ENCODE measurements at regions not wholly inside any gene's neighbourhood (a gene's known extent, or its start where the extent isn't known, plus 50 kb on each side); places are given as distances from the start of the nearest gene placed in this dataset.

DNA sequence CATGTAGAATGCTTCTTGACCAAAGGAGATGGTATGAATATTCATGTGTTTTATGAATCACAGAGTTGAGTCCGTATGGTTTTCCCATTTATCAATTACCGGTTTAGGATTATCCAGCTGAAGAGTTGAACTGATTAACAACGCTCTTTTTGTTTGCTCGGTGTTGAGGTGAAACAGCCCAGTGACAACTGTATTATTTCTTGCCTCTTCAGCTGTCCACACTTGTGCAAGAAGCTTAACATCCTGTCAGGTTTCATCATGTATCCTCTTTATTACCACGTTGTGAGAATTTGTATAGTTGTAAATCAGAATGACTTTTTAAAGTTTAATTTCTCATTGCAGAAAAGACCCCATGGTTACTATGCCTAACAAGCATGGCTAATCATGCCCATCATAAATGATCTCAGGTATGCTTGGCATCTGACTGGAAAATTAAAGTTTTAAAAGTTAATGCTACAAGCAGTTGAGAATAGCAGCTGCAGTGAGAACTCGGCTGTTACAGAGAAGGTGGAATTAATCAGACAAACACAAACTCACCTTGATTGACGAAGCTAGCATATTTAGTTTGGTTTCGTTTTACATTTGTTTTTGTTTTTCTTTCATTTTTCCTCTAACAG lies 563.2 kb upstream of the ADGRL2 start:
- Mint-ChIP-seq H3K27me3 (no peaks in the 10 kb centered on the region), H3K27ac (no peak overlapping the region), H3K36me3 (no peaks in the 10 kb centered on the region), H3K4me3 (peak overlapping the region in 1 of 4 donors; percentile 76), H3K4me1 (no peaks in the 10 kb centered on the region), H3K9me3 (no peaks in the 10 kb centered on the region)

DNA sequence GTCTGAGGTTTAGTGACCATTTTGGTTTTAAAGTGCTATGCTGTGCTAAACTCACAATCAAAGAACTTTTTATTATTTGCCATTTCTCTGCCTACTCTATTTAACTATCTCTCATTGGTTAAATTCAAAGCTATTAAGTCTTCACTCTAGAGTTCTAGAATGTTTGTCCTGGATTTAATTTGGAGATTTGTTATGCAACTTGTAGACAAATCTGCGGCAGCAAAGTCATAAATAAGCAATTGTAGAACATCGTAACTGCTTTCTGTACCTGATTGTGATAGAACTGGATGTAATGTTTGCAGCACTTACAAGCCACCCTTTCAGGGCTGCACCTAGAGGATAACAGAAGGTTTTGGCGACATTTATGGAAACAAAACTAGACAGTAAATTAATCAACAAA lies 566.5 kb upstream of the ADGRL2 start:
- no peaks in the 10 kb centered on the region for H3K27me3 Mint-ChIP-seq
- no peaks in the 10 kb centered on the region for H3K4me1 Mint-ChIP-seq
- no peaks in the 10 kb centered on the region for H3K9me3 Mint-ChIP-seq
- H3K27ac Mint-ChIP-seq, result no peak overlapping the region
- no peaks in the 10 kb centered on the region for H3K36me3 Mint-ChIP-seq
- H3K4me3 Mint-ChIP-seq, result no peak overlapping the region

DNA sequence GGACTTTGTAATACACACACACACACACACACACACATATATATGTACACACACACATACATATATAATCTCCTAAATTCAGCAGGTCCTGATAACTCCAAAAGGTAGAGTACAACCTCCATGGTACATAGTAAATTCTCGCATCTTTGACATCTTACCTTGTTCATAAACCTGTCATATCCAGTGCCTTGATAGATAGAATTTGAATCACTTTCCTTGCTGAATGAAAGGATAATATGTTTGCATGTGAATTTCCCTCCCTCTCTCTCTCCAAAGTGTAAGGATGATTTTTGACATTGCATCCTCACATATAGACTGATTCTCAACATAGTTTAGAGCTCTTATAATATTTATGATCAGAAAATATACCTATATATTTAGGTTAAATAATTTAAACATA lies 567.1 kb upstream of the ADGRL2 start:
- H3K4me1 Mint-ChIP-seq, result no peaks in the 10 kb centered on the region
- H3K27me3 Mint-ChIP-seq, result no peaks in the 10 kb centered on the region
- H3K27ac Mint-ChIP-seq, result no peak overlapping the region
- no peaks in the 10 kb centered on the region for H3K9me3 Mint-ChIP-seq
- no peak overlapping the region for H3K4me3 Mint-ChIP-seq
- no peaks in the 10 kb centered on the region for H3K36me3 Mint-ChIP-seq

DNA sequence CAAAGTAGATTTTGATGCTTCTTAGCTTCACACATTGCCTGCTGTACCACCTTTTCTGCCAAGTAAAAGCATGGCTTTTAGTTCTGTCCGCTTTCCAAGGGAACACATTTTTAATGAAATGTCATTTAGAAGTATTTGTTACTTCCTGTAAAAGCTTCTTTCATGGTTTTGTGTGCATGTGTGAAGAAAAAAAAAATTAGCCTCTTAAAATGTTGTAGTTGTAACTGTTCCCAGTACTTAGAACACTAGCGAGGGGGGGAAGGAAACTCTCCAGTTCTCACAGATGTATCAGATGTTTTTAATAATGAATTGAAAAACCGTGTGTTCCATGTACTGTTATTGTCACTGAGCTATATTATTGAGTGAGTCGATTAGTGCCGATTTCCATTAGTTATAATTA lies 568.3 kb upstream of the ADGRL2 start:
- no peak overlapping the region for H3K27ac Mint-ChIP-seq
- no peak overlapping the region for H3K4me3 Mint-ChIP-seq
- H3K9me3 Mint-ChIP-seq, result no peaks in the 10 kb centered on the region
- H3K27me3 Mint-ChIP-seq, result no peaks in the 10 kb centered on the region
- no peaks in the 10 kb centered on the region for H3K4me1 Mint-ChIP-seq
- H3K36me3 Mint-ChIP-seq, result no peaks in the 10 kb centered on the region

DNA sequence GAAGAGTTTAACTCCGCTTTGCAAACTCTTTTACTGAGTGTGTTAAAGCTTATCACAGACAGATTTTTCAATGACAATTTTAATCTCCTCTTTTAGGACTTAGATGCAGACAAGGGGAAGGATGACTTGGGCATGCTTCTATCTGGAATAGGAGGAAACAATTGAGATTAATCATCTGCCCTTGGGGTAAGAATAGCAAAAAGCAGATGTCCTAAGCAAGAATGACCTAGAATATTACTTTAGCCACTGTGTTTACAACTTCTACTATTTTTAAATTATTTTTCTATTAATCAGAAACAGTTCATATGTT lies 569.0 kb upstream of the ADGRL2 start:
- Mint-ChIP-seq H3K4me3 (no peak overlapping the region), H3K36me3 (no peaks in the 10 kb centered on the region), H3K27ac (no peak overlapping the region), H3K27me3 (no peaks in the 10 kb centered on the region), H3K4me1 (no peaks in the 10 kb centered on the region), H3K9me3 (no peaks in the 10 kb centered on the region)

DNA sequence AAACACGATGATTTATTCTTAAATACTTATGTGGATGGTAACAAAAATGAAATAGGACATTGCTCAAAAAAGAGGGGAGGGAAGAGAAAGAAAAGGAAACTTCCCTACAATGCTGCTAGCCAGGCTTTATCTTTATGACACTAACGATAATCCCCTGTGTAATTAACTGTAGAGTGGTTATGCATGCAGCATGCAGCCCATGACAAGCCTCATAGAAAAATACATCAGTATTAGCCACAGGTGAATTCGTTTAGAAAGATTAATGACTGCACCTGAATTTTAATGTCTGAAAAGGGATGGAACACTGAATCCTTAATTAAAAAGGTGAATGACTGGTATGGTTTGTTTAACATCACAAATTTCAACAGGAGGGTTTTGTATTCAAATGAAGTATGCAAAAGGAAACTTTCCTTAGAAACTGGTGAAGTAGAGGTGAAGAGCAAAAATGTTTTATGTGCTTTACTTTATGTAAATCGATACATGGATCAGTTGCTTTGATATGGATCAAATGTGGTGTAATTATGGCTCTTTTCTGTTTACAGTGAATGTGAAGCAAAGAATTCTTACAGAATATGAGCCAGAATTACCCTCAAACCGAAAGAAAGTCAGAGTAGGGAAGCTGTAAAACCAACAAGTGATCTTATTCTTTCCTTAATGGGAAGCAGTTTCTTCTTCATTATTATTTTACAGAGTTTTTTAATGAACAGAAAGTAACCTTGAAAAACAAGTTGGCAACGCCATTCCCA lies 569.6 kb upstream of the ADGRL2 start:
- no peak overlapping the region for H3K27ac Mint-ChIP-seq
- no peaks in the 10 kb centered on the region for H3K36me3 Mint-ChIP-seq
- no peaks in the 10 kb centered on the region for H3K27me3 Mint-ChIP-seq
- no peaks in the 10 kb centered on the region for H3K4me1 Mint-ChIP-seq
- H3K4me3 Mint-ChIP-seq, result no peak overlapping the region
- no peaks in the 10 kb centered on the region for H3K9me3 Mint-ChIP-seq

DNA sequence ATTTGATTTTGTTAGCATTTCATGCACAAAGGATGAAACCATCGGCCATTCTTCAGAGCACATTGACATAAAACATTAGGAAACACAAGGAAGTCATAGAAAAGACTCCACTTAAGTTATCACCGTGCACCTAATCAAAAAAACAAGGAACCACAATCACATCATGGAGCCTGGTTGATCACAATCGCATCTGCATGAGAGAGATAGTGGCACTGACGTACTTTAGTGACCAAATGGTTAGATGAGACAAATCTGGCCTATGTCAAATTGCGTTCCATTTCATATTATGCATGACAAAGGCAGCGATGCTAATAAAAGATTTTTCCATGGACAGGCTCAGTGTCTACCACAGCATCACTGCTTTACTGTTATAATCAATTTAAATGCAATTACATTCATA lies 571.8 kb upstream of the ADGRL2 start:
- Mint-ChIP-seq H3K27ac (no peak overlapping the region), H3K27me3 (no peaks in the 10 kb centered on the region), H3K36me3 (no peaks in the 10 kb centered on the region), H3K4me1 (no peaks in the 10 kb centered on the region), H3K4me3 (no peak overlapping the region), H3K9me3 (peaks cover 0 to 2% (median 0%) of the 10 kb centered on the region in 3 donors)

DNA sequence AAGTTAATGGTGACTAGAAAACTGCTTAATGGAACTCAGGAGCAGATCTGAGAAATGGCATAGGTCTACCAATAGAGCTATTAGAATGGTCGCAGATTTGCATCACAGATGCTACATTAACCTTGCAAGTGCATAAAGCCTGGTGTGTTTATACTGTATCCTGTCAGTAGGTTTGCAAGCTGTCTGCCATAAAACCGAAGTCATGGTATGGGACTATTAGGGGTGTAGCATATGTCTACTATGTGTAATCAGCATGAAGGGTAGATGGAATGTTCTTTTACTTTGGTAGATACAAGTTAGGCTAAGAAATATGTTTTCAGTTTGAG lies 574.2 kb upstream of the ADGRL2 start:
- Mint-ChIP-seq H3K27ac (no peak overlapping the region), H3K36me3 (no peaks in the 10 kb centered on the region), H3K27me3 (no peaks in the 10 kb centered on the region)

DNA sequence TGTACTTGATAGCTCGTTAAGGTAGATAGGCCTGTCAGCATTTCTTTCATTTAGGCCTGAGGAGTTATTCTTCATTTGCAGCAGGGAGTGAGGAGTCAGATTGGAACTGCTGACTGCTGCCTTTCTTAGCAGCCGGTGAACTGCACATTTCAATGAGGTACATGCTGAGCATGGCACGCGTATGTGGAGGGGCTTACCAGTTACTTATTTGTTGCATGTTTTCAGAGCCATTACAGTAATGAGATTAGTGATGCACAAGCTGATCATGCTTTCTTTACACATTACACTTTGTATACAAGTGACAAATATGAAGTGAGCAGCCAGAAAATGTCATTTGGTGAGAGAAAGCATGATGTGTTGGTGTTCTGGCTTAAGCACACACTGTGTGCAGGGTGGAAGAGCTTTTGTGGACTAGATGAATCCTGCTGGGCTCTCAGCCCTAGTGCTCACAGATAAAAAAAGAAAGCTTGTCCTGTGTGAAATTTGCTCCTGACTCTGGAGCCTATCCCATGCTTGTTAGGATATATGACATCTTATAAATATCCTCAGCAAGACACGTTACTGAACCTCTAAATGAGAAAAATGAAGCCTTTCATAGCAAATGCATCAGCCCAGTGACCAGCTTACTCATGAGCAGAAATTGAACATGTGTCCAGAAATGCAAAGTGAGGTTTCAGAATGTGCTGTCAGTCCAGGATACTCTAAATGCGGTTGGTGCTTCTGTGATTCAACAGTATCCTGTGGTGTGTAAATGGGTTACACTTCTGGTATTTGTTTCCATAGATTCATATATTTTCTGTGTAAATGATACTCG lies 574.7 kb upstream of the ADGRL2 start:
- Mint-ChIP-seq H3K27me3 (no peaks in the 10 kb centered on the region), H3K36me3 (no peaks in the 10 kb centered on the region), H3K4me1 (no peaks in the 10 kb centered on the region), H3K27ac (no peak overlapping the region), H3K9me3 (peaks cover 0 to 3% (median 3%) of the 10 kb centered on the region in 3 donors), H3K4me3 (no peak overlapping the region)

More for the DNA sequence above, 574.2 kb upstream of the ADGRL2 start:
- Mint-ChIP-seq H3K9me3 (peaks cover 0 to 2% (median 0%) of the 10 kb centered on the region in 3 donors), H3K4me3 (no peak overlapping the region), H3K4me1 (no peaks in the 10 kb centered on the region)

DNA sequence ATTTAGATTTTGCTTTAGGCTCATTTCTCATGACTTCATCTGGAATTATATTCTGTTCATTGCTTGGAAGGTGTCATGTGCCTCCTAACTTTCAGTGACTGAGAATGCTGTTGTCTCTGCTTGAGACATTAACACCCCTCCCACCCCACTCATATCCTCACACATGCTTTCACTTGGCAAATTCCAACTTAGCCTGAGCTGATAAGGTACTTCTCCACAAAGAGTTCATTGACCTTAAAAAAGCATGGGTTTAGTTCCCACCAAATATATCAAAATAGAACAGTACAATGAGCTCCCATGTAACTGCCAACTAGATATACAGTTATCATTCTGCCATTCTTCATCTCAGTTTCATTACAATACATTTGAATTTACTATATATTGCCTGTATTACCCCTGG lies 576.5 kb upstream of the ADGRL2 start:
- peaks cover 0 to 3% (median 3%) of the 10 kb centered on the region in 3 donors for H3K9me3 Mint-ChIP-seq
- H3K27ac Mint-ChIP-seq, result no peak overlapping the region
- no peaks in the 10 kb centered on the region for H3K36me3 Mint-ChIP-seq

DNA sequence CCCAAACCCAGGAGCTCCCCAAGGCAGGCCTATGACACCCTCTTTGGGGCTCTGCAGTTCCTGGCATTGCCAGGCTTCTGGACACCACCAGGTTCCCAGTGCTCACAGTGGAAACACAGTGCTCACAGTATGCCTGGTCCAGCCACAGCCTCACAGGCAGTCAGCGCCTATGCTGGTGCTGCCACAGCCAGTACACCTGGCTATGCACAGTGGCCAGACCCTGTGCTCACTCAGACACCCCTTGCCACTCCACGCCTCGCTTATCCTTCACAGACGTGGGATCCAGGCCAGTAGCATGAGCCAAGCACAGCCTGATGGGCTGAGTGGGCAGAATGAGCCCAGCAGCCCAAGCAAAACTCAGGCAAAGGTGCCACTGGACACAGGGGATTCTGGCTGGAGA lies 579.2 kb upstream of the ADGRL2 start:
- Mint-ChIP-seq H3K36me3 (no peaks in the 10 kb centered on the region), H3K27ac (no peak overlapping the region), H3K4me1 (no peaks in the 10 kb centered on the region), H3K27me3 (no peaks in the 10 kb centered on the region), H3K9me3 (peaks cover 0 to 3% (median 3%) of the 10 kb centered on the region in 3 donors), H3K4me3 (no peak overlapping the region)

More for the DNA sequence above, 576.5 kb upstream of the ADGRL2 start:
- Mint-ChIP-seq H3K4me1 (no peaks in the 10 kb centered on the region), H3K4me3 (no peak overlapping the region), H3K27me3 (no peaks in the 10 kb centered on the region)

DNA sequence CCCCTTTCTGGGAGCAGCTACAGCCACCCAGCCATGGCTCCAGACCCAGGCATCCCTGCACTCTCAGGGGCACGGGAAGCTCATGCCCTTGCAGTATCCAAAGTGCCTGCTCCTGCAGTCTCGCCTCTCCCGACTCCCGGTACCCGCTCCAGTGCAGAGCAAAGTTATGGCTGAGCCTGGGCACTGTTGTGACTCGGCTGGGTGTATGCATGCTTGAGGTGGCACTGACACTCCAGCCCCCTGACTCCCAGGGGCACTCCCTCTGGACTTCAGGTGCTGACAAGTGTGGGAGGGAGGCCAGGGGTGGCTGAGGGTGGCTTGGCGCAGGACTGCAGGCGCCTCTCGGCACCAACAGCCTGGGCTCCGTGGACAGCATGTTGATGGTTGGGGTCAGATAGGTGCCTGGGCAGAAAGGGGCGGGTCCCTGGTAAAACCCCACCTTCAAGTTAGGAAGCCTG lies 580.1 kb upstream of the ADGRL2 start:
- H3K27me3 Mint-ChIP-seq, result no peaks in the 10 kb centered on the region
- no peak overlapping the region for H3K4me3 Mint-ChIP-seq
- H3K36me3 Mint-ChIP-seq, result no peaks in the 10 kb centered on the region
- peaks cover 0 to 3% (median 3%) of the 10 kb centered on the region in 3 donors for H3K9me3 Mint-ChIP-seq
- no peak overlapping the region for H3K27ac Mint-ChIP-seq
- H3K4me1 Mint-ChIP-seq, result no peaks in the 10 kb centered on the region

DNA sequence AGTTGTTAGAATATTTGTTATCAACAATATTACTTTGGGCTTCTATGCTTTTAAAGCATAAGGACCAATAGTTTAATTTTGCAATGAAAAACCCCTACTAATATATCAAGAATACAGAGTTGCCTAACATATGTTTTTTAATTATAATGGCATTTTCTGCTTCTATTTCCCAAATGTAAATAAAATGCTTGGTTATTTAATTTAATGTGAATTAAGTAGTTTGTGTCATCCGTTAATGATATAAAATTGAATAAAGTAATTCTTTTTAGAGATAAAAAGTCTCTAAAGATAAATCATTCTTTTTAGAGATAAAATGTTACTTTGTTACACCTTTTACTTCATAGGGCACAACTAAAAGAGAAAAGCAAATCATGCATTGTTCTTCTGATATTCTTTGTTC lies 583.7 kb upstream of the ADGRL2 start:
- Mint-ChIP-seq H3K4me1 (no peaks in the 10 kb centered on the region), H3K9me3 (peaks cover 1 to 3% (median 2%) of the 10 kb centered on the region in 3 donors), H3K27ac (no peak overlapping the region), H3K27me3 (no peaks in the 10 kb centered on the region), H3K4me3 (no peak overlapping the region), H3K36me3 (no peaks in the 10 kb centered on the region)

DNA sequence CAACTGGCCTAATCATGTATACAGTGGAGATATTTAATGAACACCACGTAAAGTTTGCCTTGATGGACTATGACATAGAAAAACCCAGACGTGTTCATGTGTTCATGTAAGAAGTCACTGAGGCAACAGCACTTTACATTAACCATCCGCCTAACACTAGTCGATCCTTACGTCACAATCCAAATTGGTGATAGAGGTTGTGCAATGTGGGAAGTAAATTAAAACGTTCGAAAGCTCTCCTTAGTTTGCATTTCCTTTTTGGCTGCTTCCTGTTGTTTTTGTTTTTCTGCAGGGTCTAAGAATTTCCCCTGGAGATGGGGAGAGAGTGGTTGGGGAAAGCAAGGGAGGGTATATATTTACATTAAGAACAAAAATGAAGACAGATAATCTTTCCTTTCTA lies 587.5 kb upstream of the ADGRL2 start:
- Mint-ChIP-seq H3K36me3 (no peaks in the 10 kb centered on the region), H3K27ac (no peak overlapping the region), H3K27me3 (no peaks in the 10 kb centered on the region), H3K4me3 (peak overlapping the region in 1 of 4 donors; percentile 12), H3K9me3 (peaks cover 0 to 3% (median 0%) of the 10 kb centered on the region in 3 donors), H3K4me1 (no peaks in the 10 kb centered on the region)

DNA sequence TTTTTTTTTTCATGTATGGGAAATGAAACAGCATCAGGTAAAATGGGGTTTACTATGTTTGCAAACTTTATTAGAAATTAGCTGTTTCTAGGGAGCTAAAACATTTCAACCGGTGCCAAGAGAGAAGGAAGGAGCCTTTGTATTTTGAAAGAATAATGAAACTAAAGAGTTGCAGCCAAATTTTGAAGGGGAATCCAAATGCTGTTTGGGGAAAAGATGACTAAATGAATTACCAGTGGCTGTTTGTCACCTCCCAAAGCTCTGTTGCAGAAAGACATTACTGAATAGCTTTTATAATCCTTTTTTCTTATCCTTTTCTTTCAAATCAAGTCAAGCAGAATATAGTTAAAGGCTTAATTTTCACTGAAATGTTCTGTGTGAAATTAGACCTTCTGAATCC lies 591.3 kb upstream of the ADGRL2 start:
- Mint-ChIP-seq H3K36me3 (no peaks in the 10 kb centered on the region), H3K27ac (no peak overlapping the region), H3K4me3 (no peak overlapping the region)

More for the DNA sequence above, 591.3 kb upstream of the ADGRL2 start:
- H3K4me1 Mint-ChIP-seq, result no peaks in the 10 kb centered on the region
- no peaks in the 10 kb centered on the region for H3K27me3 Mint-ChIP-seq
- peaks cover 0 to 1% (median 0%) of the 10 kb centered on the region in 3 donors for H3K9me3 Mint-ChIP-seq
